Trophoblast cell (in vitro differentiated cells and primary cell): ENCODE measurements at regions not wholly inside any gene's neighbourhood (a gene's known extent, or its start where the extent isn't known, plus 50 kb on each side); places are given as distances from the start of the nearest gene placed in this dataset.
"Not testable (repeated sequence)": the region's sequence is repeated elsewhere in the genome, so short reads cannot be mapped to it uniquely, and the experiment has no call there.

Experiments
- DNase-seq, 2 donors: peaks; one replicate each; pipeline ENCODE4 v3.0.0-alpha.2; 2016
- H2AFZ ChIP-seq: 2 replicates; pipeline ENCODE4 v1.6.1; 2013; ENCODE audit warnings: low read length, moderate library complexity, mild to moderate bottlenecking; ENCODE audit not compliant: insufficient read depth, poor library complexity
- H2AK5ac ChIP-seq: 2 replicates; pipeline ENCODE4 v1.6.1; 2013; ENCODE audit warnings: mild to moderate bottlenecking, low read length
- H2BK120ac ChIP-seq: 2 replicates; pipeline ENCODE4 v1.6.1; 2013; ENCODE audit warnings: low read length, mild to moderate bottlenecking, moderate library complexity; ENCODE audit not compliant: insufficient read depth, poor library complexity
- H2BK12ac ChIP-seq: 2 replicates; pipeline ENCODE4 v1.6.1; 2013; ENCODE audit warnings: mild to moderate bottlenecking, low read length, moderate library complexity
- H2BK5ac ChIP-seq: 2 replicates; pipeline ENCODE4 v1.6.1; 2013; ENCODE audit warnings: low read length, low read depth, moderate library complexity, mild to moderate bottlenecking; ENCODE audit not compliant: poor library complexity
- H3K14ac ChIP-seq: 2 replicates; pipeline ENCODE4 v1.6.1; 2013; ENCODE audit warnings: mild to moderate bottlenecking, low read length
- H3K18ac ChIP-seq: 2 replicates; pipeline ENCODE4 v1.6.1; 2013; ENCODE audit warnings: mild to moderate bottlenecking, low read length
- H3K23ac ChIP-seq: 2 replicates; pipeline ENCODE4 v1.6.1; 2013; ENCODE audit warnings: low read length
- H3K27ac ChIP-seq: 2 replicates; pipeline ENCODE4 v1.5.1; 2013; ENCODE audit warnings: low read depth, mild to moderate bottlenecking, inconsistent platforms, low read length, moderate library complexity
- H3K27me3 ChIP-seq: 2 replicates; pipeline ENCODE4 v1.6.1; 2013; ENCODE audit warnings: inconsistent platforms, mild to moderate bottlenecking, low read length, moderate library complexity; ENCODE audit not compliant: insufficient read depth
- H3K36me3 ChIP-seq, 2 experiments: 1 replicate in 1 of 2; 2 replicates in 1 of 2; pipeline ENCODE4 v1.6.1; 2013; ENCODE audit warnings: low read length in 2 of 2, mild to moderate bottlenecking in 2 of 2, moderate library complexity in 1 of 2; ENCODE audit not compliant: insufficient read depth in 2 of 2, control insufficient read depth in 1 of 2
- H3K4ac ChIP-seq: 2 replicates; pipeline ENCODE4 v1.6.1; 2013; ENCODE audit warnings: low read depth, mild to moderate bottlenecking, low read length, moderate library complexity
- H3K4me1 ChIP-seq, 2 experiments: 1 replicate in 1 of 2; 2 replicates in 1 of 2; pipeline ENCODE4 v1.6.1; 2013; ENCODE audit warnings: low read length in 2 of 2, mild to moderate bottlenecking in 2 of 2, moderate library complexity in 1 of 2; ENCODE audit not compliant: insufficient read depth in 2 of 2, control insufficient read depth in 1 of 2
- H3K4me2 ChIP-seq: 2 replicates; pipeline ENCODE4 v1.6.1; 2013; ENCODE audit warnings: inconsistent platforms, mild to moderate bottlenecking, low read length, moderate library complexity
- H3K4me3 ChIP-seq: 2 replicates; pipeline ENCODE4 v1.5.1; 2013; ENCODE audit warnings: mild to moderate bottlenecking, low read depth, low read length, inconsistent platforms
- H3K79me1 ChIP-seq: one replicate; pipeline ENCODE4 v1.6.1; 2013; ENCODE audit warnings: low read length
- H3K79me2 ChIP-seq: 2 replicates; pipeline ENCODE4 v1.6.1; 2013; ENCODE audit warnings: low read length, mild to moderate bottlenecking; ENCODE audit not compliant: control insufficient read depth, insufficient read depth, poor library complexity
- H3K9ac ChIP-seq: 2 replicates; pipeline ENCODE4 v1.6.1; 2013; ENCODE audit warnings: mild to moderate bottlenecking, low read length
- H3K9me3 ChIP-seq: 2 replicates; pipeline ENCODE4 v1.6.1; 2013; ENCODE audit warnings: low read depth, mild to moderate bottlenecking, control low read depth, inconsistent platforms, low read length; ENCODE audit not compliant: insufficient read depth
- H4K12ac ChIP-seq: 2 replicates; pipeline ENCODE4 v1.6.1; 2013; ENCODE audit warnings: low read depth, mild to moderate bottlenecking, low read length, moderate library complexity
- H4K8ac ChIP-seq: 2 replicates; pipeline ENCODE4 v1.6.1; 2013; ENCODE audit warnings: low read depth, mild to moderate bottlenecking, low read length, moderate library complexity
- H4K91ac ChIP-seq: one replicate; pipeline ENCODE4 v1.6.1; 2013; ENCODE audit warnings: low read depth, mild to moderate bottlenecking, low read length, moderate library complexity
- WGBS: extraction: QIAGEN DNeasy Blood & Tissue Kit; methylation state at CpG from one replicate; pipeline ENCODE4 v1.1.7; 2013; ENCODE audit warnings: missing lambda C conversion rate; ENCODE audit not compliant: insufficient read length, insufficient coverage; ENCODE audit errors: extremely low coverage; 5-methylcytosine and 5-hydroxymethylcytosine counted together

DNA sequence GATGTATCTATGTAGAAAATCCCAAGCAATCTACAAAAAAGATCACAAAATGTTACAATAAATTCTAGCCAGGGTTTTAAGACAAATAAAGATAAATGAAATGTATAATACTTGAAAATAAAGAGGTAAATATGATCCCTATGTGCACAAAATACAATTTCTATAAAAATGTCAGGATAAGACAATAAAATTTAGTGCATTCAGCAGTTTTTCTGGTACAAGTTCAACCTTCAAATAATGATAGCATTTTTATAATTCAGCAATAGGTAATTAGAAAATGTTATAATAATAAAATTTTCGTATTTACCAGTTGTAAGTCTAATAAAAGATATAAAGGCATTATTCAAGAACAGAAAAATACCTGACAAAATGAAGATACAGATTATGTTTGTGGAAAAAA is 726.8 kb upstream of the FAT3 start:
- Histone ChIP-seq H3K27ac (no peak overlapping the region), H3K18ac (no peak overlapping the region), H2AK5ac (no peak overlapping the region), H3K4ac (no peak overlapping the region), H3K14ac (no peak overlapping the region), H3K4me1 (no peaks in the 10 kb centered on the region), H4K91ac (no peak overlapping the region), H3K23ac (no peak overlapping the region), H3K4me2 (no peak overlapping the region), H3K9me3 (no peaks in the 10 kb centered on the region), H3K4me3 (no peak overlapping the region), H2BK12ac (no peak overlapping the region), H3K9ac (no peak overlapping the region), H3K36me3 (no peaks in the 10 kb centered on the region), H2BK120ac (no peak overlapping the region), H3K27me3 (no peaks in the 10 kb centered on the region), H3K79me2 (no peaks in the 10 kb centered on the region), H4K12ac (no peak overlapping the region), H2AFZ (no peak overlapping the region), H4K8ac (no peak overlapping the region), H3K79me1 (no peaks in the 10 kb centered on the region), H2BK5ac (no peak overlapping the region)
- WGBS = no CpG with 5 or more reads among the region's 1 CpG
- DNase-seq = no peak

DNA sequence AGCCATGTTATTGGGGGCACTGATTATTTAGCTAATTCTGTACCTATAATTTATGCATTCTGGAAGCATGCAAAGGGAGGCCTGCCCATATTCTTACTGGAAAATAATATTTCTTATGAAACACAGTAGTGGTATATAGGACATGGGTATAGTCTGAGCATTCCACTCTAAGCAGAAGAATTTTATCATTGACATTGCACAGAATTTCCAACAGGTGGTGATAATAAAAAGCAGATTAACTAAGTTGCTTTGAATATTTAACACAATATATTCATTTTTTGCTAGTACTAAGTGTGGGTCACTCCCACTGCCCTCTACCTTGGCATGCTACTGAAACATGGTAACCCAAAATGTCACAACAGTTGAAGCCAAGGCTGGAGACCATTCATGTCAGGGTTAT is 728.8 kb upstream of the FAT3 start:
- Histone ChIP-seq H3K79me2 (no peaks in the 10 kb centered on the region), H3K4me1 (no peaks in the 10 kb centered on the region), H2BK12ac (no peak overlapping the region), H3K79me1 (no peaks in the 10 kb centered on the region), H2BK5ac (no peak overlapping the region), H2AK5ac (no peak overlapping the region), H3K36me3 (no peaks in the 10 kb centered on the region), H4K8ac (no peak overlapping the region), H4K12ac (no peak overlapping the region), H3K18ac (no peak overlapping the region), H3K4ac (no peak overlapping the region), H2BK120ac (no peak overlapping the region), H3K4me3 (no peak overlapping the region), H4K91ac (no peak overlapping the region), H3K4me2 (no peak overlapping the region), H3K27ac (no peak overlapping the region), H3K9ac (no peak overlapping the region), H2AFZ (no peak overlapping the region), H3K23ac (no peak overlapping the region), H3K14ac (no peak overlapping the region), H3K9me3 (no peaks in the 10 kb centered on the region), H3K27me3 (no peaks in the 10 kb centered on the region)
- DNase-seq = no peak

DNA sequence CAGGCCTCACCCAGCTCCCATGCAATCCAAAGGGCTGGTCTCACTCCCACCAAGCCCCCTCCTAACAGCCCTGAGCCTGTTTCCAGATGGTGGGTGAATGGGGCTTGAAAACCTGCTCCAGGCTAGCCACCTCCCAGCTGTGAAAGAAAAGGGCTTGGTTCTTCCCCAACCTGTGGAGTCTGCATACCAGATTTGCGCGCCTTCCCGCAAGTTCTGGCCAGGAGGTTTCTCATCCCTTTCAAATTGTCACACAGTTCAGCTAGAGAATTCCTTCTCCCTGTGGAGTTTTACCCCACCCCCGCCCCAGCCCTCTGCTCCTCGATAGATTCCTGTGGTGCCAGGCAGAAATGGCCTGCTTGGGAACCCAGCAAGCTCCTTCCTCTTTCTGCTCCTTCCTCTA is 734.6 kb upstream of the FAT3 start:
- Histone ChIP-seq H4K12ac (no peak overlapping the region), H4K8ac (no peak overlapping the region), H3K79me1 (no peaks in the 10 kb centered on the region), H3K14ac (no peak overlapping the region), H3K18ac (no peak overlapping the region), H2AFZ (no peak overlapping the region), H3K27me3 (no peaks in the 10 kb centered on the region), H3K4me1 (no peaks in the 10 kb centered on the region), H3K23ac (no peak overlapping the region), H4K91ac (no peak overlapping the region), H3K27ac (no peak overlapping the region), H2BK12ac (no peak overlapping the region), H2BK5ac (no peak overlapping the region), H3K4ac (no peak overlapping the region), H3K79me2 (no peaks in the 10 kb centered on the region), H2BK120ac (no peak overlapping the region), H3K36me3 (no peaks in the 10 kb centered on the region), H3K4me3 (no peak overlapping the region), H3K4me2 (no peak overlapping the region), H2AK5ac (no peak overlapping the region), H3K9ac (no peak overlapping the region), H3K9me3 (no peaks in the 10 kb centered on the region)
- WGBS = no CpG with 5 or more reads among the region's 5 CpGs
- no peak for DNase-seq

DNA sequence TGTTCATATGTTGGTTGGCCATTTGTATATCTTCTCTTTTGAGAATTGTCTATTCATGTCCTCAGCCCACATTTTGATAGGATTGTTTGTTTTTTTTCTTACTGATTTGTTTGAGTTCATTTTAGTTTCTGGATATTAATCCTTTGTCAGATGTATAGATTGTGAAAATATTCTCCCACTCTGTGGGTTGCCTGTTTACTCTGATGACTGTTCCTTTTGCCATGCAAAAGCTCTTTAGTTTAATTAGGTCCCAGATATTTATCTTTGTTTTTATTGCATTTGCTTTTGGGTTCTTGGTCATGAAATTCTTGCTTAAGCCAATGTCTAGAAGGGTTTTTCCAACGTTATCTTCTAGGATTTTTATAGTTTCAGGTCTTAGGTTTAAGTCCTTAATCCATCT is 740.7 kb upstream of the FAT3 start:
- H4K8ac ChIP-seq, H3K4me1 ChIP-seq, H3K14ac ChIP-seq, H3K27me3 ChIP-seq, H3K23ac ChIP-seq, H2AFZ ChIP-seq, H2BK120ac ChIP-seq, H3K4me2 ChIP-seq, H3K27ac ChIP-seq, H3K79me2 ChIP-seq, H4K91ac ChIP-seq, H3K36me3 ChIP-seq, H3K4me3 ChIP-seq, H3K9me3 ChIP-seq, H2BK12ac ChIP-seq, H3K18ac ChIP-seq, H3K79me1 ChIP-seq, H2AK5ac ChIP-seq, H3K4ac ChIP-seq, DNase-seq, H3K9ac ChIP-seq, H4K12ac ChIP-seq, H2BK5ac ChIP-seq: not testable (repeated sequence)
- no CpG with 5 or more reads among the region's 1 CpG for whole genome bisulfite sequencing

DNA sequence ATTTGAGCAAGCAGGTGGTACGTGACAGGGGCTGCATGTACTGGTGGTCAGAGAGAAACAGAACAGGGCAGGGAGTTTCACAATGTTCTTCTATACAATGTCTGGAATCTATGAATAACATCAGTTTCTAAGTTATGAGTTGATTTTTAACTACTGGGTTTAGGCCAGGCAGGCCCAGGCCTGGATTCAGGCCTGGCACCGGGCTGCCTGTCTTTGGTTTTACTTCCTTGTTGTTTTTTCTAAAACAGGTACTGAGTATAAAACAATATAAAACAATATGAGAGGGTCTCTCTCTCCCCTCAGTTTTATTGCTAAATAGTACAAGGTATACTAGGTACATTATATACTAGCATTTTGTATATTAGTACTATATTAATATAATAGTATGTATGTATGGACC is 742.7 kb upstream of the FAT3 start:
- H3K9ac ChIP-seq, H3K4me3 ChIP-seq, H3K23ac ChIP-seq, H3K27ac ChIP-seq, H2BK120ac ChIP-seq, H3K14ac ChIP-seq, H3K79me2 ChIP-seq, H2BK12ac ChIP-seq, H4K91ac ChIP-seq, H3K4me2 ChIP-seq, H3K9me3 ChIP-seq, H3K36me3 ChIP-seq, H2BK5ac ChIP-seq, H4K8ac ChIP-seq, H3K27me3 ChIP-seq, H2AK5ac ChIP-seq, H2AFZ ChIP-seq, H3K4ac ChIP-seq, DNase-seq, H4K12ac ChIP-seq, H3K79me1 ChIP-seq, H3K4me1 ChIP-seq, H3K18ac ChIP-seq: not testable (repeated sequence)
- WGBS = no CpG with 5 or more reads among the region's 2 CpGs
